OCI-LY1 (cell line): ENCODE measurements at regions not wholly inside any gene's neighbourhood (a gene's known extent, or its start where the extent isn't known, plus 50 kb on each side); places are given as distances from the start of the nearest gene placed in this dataset.

Experiments
- EZH2 ChIP-seq: fragments of 200-600 bp; sonication (generic), shearing (Covaris generic); IDR thresholded peaks from 2 replicates; pipeline ENCODE4 v1.8.0; 2017; ENCODE audit warnings: borderline replicate concordance, mixed run types, mild to moderate bottlenecking, antibody characterized with exemption, low read length, moderate library complexity, mixed read lengths
- TF ChIP-seq, protein P1 (sequence below): fragments of 200-600 bp; sonication (generic), shearing (Covaris generic); IDR thresholded peaks from 2 replicates; pipeline ENCODE4 v1.5.1; 2017; ENCODE audit warnings: mild to moderate bottlenecking, antibody characterized with exemption, low read length, moderate library complexity, mixed read lengths

DNA sequence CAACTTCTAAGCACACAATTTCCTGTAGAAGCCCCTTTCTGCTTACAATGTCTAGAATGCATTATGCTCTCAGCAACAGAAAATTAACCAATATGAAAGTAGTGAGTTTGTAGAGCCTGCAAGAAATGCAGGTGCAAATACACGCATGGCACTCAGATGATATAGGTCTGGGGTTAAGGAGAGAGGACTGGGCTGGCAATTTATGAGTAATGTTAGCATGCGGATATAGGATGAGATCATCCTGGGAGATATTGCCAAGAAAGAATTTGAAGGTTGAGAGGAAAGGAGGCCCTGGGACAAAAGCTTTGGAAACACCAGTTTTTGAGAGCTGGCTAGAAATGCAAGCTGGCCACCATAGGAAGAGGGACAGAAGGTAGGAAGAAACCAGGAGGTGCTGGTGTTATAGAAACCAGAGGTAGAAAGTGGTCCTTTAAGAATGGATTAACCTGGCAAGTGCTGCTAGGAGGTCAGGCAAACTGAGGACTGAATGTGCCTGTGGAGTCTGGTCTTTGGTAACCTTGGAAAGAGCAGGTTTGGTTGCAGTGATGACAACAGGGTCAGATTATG is 183.2 kb upstream of the MYLIP start:
- TF ChIP-seq EZH2 = no peak
- TF ChIP-seq, protein P1, sequence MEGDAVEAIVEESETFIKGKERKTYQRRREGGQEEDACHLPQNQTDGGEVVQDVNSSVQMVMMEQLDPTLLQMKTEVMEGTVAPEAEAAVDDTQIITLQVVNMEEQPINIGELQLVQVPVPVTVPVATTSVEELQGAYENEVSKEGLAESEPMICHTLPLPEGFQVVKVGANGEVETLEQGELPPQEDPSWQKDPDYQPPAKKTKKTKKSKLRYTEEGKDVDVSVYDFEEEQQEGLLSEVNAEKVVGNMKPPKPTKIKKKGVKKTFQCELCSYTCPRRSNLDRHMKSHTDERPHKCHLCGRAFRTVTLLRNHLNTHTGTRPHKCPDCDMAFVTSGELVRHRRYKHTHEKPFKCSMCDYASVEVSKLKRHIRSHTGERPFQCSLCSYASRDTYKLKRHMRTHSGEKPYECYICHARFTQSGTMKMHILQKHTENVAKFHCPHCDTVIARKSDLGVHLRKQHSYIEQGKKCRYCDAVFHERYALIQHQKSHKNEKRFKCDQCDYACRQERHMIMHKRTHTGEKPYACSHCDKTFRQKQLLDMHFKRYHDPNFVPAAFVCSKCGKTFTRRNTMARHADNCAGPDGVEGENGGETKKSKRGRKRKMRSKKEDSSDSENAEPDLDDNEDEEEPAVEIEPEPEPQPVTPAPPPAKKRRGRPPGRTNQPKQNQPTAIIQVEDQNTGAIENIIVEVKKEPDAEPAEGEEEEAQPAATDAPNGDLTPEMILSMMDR = no peak
